Stimulated activated CD4-positive, alpha-beta T cell treated with anti-CD3 and anti-CD28 coated beads, Interleukin-2, amount 100 ng/mL, for 24 hours (primary cell): ENCODE measurements at regions not wholly inside any gene's neighbourhood (a gene's known extent, or its start where the extent isn't known, plus 50 kb on each side); places are given as distances from the start of the nearest gene placed in this dataset.
"Not testable (repeated sequence)": the region's sequence is repeated elsewhere in the genome, so short reads cannot be mapped to it uniquely, and the experiment has no call there.

Experiments used
- DNase-seq, 2 donors: peaks; one replicate each; pipeline ENCODE4 v3.0.0-alpha.2; 2020

GRCh38 chr17:71769850-71770249 is 351.0 kb upstream of the SOX9 start:
- no peak for DNase-seq

GRCh38 chr17:71777048-71777640 is 343.7 kb upstream of the SOX9 start:
- no peak for DNase-seq

- DNase-seq, result no peak
These were observed 341.3 kb upstream of the SOX9 start for GRCh38 chr17:71779482-71779881.

GRCh38 chr17:71780596-71780995 is 340.2 kb upstream of the SOX9 start:
- no peak for DNase-seq

DNA sequence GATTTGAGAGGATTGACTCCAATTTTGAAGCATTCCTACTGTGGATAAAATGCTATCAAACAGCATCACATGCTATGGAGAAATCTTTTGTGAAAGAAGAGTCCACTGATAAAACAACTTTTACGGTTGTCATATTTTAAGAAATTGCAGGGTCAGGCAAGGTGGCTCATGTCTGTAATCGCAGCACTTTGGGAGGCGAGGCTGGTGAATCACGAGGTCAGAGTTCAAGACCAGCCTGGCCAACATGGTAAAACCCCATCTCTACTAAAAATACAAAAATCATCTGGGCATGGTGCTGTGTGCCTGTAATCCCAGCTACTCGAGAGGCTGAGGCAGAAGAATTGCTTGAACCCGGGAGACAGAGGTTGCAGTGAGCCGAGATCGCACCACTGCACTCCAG is 338.8 kb upstream of the SOX9 start:
- not testable (repeated sequence) for DNase-seq

DNA sequence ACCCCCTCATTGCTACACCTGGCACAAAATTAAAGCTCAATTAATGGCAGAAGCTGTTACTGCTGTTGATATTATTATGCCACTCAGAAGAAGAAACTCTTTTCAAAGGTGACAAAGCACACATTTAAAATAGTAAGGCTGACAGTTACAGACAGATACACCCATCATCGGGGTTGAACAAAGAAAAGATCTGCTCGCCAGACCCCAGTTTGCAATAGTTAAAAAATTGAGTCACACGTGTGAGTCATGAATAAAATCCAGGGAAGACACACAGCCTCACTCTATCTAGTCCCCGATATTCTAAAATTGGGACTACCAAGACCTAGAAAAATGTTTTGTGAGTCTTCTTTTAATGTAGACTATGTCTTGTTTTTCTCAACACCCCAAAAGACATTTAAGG is 330.0 kb upstream of the SOX9 start:
- DNase-seq, result no peak

- no peak for DNase-seq
These were observed 329.5 kb upstream of the SOX9 start for GRCh38 chr17:71791311-71791710.

DNA sequence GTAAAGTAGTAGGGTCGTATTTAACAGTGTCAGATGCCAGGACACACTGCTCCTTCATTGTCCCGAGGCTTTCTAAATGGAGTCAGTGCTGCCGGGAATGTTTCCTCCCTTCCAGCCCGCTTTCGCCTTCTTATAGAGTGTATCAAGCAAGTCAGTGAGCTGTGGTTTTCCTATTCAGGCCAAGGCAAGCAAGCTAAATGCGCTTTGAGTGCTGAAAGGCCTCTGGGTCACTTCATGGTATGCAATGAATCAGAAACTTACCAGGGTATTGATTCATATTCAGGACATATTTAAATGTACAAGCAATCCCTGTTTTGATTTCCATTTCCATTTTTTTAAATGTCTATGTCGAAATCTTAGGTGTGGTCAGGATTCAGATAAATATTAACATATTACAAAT is 327.9 kb upstream of the SOX9 start:
- no peak for DNase-seq

- DNase-seq, result no peak
These were observed 327.3 kb upstream of the SOX9 start for GRCh38 chr17:71793518-71793917.

GRCh38 chr17:71798701-71799100 is 322.1 kb upstream of the SOX9 start:
- DNase-seq, result no peak

GRCh38 chr17:71799657-71800056 is 321.2 kb upstream of the SOX9 start:
- DNase-seq, result no peak

DNA sequence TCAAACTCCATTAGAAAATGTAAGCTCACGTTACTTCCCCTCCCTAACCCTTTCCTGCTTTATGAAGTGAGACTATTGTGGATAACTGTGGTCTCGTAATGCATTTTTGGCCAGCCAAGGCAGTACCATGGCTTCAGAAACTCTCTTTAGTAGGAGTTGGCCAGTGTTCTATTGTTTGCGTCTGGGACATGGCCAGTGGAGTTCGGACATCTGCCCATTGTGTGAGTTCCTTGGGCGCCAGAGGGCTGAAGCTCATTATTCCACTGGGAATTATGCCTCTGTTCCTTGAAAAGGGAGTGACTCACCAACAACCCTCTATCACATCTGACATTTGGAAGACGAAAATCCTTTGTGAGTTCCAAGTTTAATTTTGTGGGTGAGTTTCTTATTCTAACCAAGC is 319.5 kb upstream of the SOX9 start:
- no peak for DNase-seq

- no peak for DNase-seq
These were observed 318.2 kb upstream of the SOX9 start for GRCh38 chr17:71802663-71803062.

- no peak for DNase-seq
These were observed 317.1 kb upstream of the SOX9 start for GRCh38 chr17:71803656-71804284.

DNA sequence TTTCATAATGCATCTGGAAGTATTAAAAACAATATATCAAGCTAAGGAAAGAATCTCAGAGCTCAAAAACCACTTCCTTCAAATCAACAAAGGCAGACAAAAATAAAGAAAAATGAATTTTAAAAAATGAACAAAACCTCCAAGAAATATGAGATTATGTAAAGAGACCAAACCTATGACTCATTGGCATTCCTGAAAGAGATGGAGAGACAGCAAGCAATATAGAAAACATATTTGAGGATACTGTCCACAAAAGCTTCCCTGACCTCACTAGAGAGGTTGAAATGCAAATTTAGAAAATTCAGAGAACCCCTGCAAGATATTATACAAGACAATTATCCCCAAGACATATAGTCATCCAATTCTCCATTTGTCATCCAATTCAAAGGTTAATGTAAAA is 311.3 kb upstream of the SOX9 start:
- no peak for DNase-seq

- DNase-seq, result not testable (repeated sequence)
These were observed 307.0 kb upstream of the SOX9 start for GRCh38 chr17:71813861-71814260.

DNA sequence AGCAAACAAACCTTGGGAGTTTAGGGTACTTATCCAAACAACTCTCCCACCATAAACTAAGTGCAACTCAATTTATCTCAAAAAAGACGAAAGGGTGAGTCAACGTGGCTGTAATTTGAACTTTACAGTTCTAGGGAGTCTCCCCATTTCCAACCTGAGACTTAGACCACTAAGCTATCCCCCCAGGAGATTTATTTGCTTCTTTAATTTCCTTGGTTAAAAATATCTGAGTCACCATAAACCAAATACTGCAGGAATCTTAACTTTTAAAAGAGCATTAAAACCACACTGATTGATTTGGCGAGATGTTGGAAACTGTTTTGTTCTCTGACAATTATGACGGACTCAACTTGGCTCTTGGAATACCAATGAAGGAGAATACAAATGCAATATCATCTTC is 299.3 kb upstream of the SOX9 start:
- DNase-seq, result no peak

DNA sequence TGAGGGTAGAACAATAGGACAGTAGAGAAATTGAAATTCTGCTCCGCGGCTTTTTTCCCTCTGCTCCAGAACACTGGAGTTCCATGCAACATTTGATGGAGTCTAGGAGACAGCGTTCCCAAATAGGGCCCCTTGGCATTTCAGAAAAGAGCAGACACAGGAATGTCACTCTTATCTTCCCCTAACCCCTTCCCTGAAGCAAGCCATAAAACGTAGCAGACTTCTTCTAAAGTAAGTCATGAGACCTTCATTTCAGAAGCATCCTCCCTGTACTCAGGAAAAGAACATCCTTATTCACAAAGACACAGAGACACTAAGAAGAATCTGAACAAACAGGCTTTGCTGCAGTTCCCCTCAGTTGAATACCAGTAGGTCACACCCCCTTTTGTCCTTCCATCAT is 296.1 kb upstream of the SOX9 start:
- DNase-seq, result no peak

DNA sequence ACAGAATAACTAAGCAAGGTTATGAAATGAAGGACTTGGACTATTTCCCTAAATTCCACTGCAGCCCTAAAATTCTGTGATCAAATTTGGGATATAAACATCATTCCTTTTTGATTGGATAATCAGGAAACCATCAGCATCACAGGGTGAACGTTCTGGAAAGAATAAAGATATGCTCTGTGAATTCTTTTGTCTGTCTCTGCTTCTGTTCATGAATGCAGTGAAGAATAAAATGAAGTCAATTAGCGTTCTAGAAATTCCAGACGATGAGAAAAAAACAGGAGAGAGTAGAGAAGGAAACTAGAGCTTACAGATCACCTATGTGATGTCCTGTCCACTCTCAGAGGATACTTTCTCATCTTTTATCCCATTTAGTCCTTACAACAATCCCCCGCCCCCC is 295.1 kb upstream of the SOX9 start:
- no peak for DNase-seq

DNA sequence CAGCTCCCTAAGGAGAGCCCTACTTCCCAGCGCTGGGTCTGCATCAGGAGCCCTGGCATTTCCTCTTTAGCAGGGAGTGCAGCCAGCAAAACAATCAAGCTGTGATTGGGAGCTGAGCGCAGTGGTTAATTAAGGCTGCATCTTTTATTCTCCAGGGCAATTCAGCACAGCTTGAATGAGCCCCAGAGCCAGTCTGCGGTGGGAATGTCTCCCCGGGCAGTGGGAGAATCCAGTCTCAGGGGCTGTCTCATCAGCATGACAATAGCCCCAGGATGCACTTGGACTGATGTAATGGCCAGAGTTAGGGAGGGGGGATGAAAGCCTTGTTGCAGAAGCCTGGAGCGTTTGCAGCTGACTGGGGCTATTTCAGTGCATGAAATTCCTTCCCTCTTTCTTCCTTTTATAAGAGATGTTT is 292.6 kb upstream of the SOX9 start:
- DNase-seq, result no peak

GRCh38 chr17:71830866-71831265 is 290.0 kb upstream of the SOX9 start:
- DNase-seq, result no peak

GRCh38 chr17:71842986-71843385 is 277.8 kb upstream of the SOX9 start:
- DNase-seq, result no peak

GRCh38 chr17:71845337-71845736 is 275.5 kb upstream of the SOX9 start:
- DNase-seq, result no peak

DNA sequence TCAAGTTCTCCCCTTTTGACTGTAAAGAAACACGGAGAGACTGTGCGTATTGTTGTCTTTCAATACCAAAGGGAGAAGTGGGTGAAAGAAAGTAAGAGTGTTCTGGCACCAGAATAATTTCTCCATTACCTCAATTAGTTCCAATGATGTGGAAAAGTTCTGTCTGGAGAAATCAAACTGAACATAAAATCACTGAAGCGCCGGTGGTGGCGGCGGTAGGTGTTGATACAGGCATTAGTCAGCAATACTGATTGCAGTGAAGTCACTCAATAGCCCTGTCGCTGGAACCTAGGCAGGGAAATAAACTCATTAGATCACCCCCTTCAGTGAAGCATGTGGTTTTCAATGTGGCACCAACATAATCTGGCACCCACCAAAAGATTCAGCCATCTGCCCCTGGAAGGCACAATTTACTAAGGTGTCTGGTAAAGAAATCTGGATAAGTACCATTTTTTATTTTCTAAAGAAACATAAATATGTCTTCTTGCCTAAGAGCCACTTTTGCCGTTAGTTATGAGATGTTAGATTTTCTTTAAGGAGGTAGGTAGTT is 274.2 kb upstream of the SOX9 start:
- no peak for DNase-seq
